HG03575 (cell line): ENCODE measurements at regions not wholly inside any gene's neighbourhood (a gene's known extent, or its start where the extent isn't known, plus 50 kb on each side); places are given as distances from the start of the nearest gene placed in this dataset.

Source experiments
- ATAC-seq: cut with Tn5 transposase; IDR thresholded peaks from one replicate; pipeline ENCODE4 v1.9.1; 2021; ENCODE audit not compliant: unreplicated experiment, insufficient number of reproducible peaks, low FRiP score; ENCODE audit errors: extremely low read depth

- ATAC-seq, result no peak
These were observed 230.8 kb downstream of the POU4F1 start for GRCh38 chr13:78372581-78372980.

DNA sequence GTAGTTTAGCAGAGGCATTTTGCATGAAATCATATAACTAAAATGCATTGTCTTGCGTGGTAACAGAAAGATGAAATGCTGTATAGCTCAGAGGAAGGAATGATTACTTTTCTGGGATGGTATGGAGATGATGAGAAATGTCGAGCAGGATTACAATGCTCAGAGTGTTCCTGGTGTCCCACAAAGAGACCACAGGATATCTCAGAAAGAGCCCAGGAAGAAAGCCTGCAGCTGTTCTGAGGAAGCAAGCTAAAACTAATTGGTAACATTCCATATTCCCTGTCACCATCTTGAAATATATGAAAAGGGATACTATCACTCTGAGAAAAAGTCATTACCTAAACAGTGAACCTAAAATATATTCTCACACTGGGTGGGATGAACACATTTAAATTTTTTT, 233.1 kb downstream of the POU4F1 start:
- no peak for ATAC-seq

DNA sequence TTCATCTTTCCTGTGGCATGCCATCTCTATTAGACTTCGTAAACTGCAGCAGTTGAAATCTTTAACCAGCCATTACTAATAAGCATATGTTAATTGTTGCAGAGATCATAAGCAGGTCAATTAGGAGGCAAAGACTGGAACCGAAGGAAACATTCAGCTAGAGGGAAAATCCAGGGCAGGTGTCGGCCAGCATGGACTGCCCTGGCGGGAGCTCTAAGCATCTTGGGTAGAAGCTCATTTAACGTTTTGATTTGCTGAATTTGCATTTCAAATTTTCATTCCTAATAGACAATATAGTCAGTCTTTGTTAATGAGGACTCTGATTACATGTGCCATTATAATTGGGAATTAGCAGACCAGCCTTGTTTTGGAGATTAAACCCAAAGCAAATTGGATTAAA, 238.6 kb downstream of the POU4F1 start:
- no peak for ATAC-seq

DNA sequence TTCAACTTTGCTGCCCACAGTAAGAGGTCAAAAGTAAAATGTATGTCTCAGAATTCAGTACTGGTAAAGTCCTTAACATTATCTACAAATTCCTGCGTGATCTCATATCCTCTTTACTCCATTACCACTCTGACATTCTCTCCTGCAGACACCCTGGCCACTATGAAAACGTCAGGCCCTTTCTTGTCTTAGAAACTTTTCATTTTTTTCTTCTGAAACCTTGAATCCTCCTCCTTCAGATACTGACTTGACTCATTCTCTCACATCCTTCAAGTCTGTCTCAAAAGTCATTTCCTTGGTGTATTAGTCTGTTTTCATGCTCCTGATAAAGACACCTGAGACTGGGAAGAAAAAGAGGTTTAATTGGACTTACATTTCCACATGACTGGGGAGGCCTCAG, 262.3 kb downstream of the POU4F1 start:
- ATAC-seq, result peak; percentile 70

DNA sequence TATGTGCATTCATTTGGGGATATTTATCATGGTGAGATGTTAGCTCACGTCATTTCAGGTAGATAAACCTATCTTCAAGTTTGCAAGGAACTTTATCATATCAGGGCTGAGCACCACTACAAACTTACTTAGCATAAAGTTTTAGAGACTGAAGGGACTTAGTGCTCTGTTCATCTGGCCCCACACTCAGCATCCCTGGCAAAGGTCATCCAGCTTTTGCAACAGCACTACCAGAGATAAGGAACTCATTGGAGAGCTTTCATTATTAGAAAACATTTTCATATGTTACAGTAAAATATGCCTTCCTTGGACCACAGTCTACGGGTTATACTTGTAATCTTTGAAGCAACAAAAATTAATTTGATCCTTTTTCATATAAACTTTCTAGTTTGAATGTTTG, 263.4 kb downstream of the POU4F1 start:
- ATAC-seq, result no peak

GRCh38 chr13:78334059-78334458, 269.3 kb downstream of the POU4F1 start:
- ATAC-seq, result no peak

DNA sequence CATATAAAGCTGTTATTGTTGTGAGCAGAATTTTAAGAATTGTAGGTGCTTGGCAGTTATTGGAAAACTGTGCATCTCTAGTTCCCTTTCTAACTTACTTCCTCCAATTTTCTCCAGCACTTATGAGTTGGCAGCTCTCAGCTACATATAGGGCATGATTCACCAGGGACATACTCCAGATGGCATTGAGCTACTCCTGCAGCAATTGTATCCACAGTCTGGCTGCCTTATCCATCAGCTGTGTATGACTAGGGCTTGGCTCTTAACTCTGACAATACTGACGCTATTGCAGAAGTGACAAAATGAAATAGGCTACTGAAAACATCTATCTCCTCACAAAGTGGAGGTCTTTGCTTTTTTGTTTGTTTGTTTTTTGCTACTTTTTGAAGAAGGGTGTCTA, 276.7 kb downstream of the POU4F1 start:
- no peak for ATAC-seq

GRCh38 chr13:78325585-78325984, 277.8 kb downstream of the POU4F1 start:
- ATAC-seq, result no peak

- no peak for ATAC-seq
These were observed 279.5 kb downstream of the POU4F1 start for GRCh38 chr13:78323848-78324247.

DNA sequence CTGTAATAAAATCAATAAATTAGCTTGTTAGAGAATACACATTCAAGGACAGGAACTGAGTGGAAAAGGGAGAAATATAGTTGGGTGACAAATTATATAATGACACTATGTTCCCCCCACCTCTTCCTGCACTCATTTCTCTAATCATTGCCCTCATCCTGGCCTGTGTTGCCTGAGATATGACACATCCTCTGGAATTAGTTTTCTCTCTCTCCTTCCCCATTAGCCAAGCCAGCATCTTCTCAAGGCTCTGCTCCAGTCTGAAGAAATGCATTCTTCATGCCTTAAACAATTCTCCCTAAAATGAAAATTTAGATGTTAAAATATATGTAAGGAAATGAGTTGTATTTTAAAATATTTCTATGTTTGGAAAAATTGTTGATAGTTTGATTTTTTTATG, 280.3 kb downstream of the POU4F1 start:
- no peak for ATAC-seq

GRCh38 chr13:78319101-78319627, 284.2 kb downstream of the POU4F1 start:
- no peak for ATAC-seq

GRCh38 chr13:78317030-78317429, 286.3 kb downstream of the POU4F1 start:
- ATAC-seq, result no peak

DNA sequence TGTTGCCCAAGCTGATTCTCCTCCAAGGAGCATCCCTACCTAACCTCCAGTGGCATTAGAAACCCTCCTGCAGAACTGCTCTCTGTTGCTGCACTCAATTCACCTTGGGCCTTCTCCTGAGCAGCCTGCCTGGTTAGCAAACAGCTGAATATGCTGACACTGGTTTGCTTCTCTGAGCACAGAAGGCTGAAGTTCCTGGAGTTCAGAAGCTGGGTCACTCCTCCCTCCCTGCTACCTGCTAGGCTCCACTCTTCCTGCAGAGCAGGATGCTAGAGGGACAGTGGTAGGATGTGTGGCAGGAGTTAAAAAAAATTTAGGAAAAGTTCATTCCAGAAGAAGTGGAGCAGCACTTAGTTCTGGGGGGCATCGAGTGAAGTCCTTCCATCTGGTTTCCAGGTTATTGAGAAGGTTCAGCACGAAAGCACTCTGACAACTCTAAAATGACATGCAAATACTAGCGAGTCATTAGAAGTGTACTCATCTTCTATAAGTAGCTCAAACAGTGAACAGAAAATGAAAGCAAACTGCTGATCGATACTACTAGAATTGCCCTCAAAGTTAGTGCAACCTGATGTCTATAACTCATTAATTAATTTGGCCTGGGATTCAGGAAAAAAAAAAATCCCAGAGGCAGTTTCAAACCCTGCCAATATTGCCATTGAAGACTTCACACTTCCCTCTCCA, 293.7 kb downstream of the POU4F1 start:
- peak; percentile 79 for ATAC-seq

DNA sequence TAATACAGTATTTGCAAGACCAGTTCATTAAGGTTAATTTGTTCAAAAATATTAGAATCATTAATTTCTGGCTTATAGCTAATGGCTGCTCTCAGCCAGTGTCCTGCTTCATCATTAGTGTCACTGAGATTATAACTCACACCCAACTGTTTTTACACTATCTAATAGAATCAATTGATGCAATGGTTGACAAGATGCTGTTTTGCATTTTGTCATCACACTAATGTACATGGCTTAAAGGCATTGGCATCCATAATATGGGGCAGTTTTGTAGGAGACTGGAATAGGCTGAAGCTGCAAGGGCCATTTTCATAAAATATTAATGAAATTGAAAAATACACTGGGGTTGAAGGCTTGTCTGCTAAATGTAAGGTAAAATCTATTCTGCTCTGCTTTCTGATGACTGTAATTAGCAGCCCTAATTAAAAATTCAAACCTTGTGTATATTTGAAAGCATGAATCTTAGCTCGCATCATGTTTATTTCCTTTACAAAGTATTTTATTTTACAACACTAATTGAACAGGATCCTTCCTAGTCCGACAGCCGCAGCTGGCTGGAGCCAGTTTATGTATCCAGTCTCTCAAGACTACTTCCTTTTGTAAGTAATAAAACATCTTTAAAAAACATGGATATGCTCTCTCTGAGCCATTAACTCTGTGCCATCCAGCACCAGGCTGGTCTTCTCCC, 296.7 kb downstream of the POU4F1 start:
- ATAC-seq, result no peak

GRCh38 chr13:78305171-78305570, 298.2 kb downstream of the POU4F1 start:
- no peak for ATAC-seq

GRCh38 chr13:78299832-78300623, 303.3 kb downstream of the POU4F1 start:
- peak; percentile 87 for ATAC-seq

DNA sequence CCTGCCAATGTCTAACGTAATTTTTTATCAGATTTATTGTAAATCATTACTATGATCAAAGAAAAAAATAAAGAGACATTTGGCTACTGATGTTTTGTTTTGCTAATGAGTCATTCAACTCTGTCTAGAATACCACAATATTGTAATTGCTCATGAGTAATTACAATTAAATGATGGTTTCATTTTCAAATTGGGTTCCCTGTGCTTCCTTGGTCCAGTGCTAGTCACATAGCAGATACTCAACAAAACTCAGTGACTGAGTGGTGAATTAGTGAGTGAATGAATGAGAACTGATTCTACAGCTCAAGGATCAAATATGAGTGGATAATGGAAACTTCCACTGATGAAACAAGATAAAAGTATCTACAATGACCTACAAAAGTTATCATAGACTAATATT, 304.7 kb downstream of the POU4F1 start:
- no peak for ATAC-seq

GRCh38 chr13:78286748-78287147, 316.6 kb downstream of the POU4F1 start:
- no peak for ATAC-seq

DNA sequence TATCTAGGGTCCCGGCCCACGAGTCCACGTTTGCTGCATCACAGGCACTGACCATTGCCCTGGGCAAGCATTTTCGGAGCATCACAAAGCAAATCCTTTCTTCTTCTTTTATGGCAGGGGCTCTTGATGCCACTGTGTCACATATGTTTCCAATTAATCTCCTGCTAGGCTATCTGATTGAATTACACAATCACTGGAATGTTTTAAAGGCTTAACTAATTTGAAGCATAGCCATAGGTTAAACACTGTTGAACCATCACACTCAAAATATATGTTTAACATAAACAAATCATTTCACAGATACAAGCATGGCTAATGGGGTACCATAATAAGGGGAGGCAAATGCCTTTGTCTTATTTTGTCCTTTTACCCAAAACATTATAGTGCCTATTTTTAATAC, 338.3 kb downstream of the POU4F1 start:
- ATAC-seq, result no peak

DNA sequence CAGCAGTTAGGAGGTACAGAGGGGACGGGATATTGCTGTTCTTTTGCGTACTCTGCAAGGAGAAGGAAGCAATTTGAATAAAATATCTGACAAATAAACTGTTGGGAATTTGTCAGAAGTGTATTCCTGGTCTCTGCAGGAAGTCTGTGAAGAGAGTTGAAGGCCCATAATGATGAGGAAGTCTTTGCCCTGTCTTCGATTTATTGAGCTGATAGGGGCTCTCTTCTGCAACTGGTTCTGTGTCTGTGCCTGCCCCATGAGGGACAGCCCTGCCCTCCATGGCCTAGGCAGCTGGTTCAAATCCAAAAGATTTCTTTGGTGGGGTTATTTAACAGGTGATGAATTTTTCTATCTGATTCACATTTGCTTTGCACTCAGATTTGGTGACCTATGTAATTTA, 339.7 kb upstream of the EDNRB start:
- no peak for ATAC-seq
